ENCODE measurements at regions not wholly inside any gene's neighbourhood (a gene's known extent, or its start where the extent isn't known, plus 50 kb on each side); places are given as distances from the start of the nearest gene placed in this dataset.
"Not testable (repeated sequence)": the region's sequence is repeated elsewhere in the genome, so short reads cannot be mapped to it uniquely, and the experiment has no call there.

DNA sequence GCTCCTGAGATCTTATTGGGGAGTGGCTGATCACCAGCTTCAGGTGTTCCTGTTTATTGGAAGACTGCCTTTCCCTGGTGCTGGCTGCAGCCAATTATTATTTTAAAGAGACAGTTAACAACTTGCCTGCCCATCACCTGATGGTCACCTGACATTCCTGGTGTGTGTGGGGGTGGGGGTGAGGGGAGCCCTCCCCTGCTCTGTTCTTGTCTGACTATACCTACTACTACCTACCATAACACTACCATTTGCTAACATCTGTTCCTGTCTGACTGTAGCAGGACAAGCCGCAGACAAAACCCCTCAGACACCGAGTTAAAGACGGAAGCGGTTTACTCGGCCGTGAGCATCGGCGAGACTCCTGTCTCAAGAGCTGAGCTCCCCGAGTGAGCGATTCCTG lies 54.9 kb upstream of the NBPF3 start:
- 56 to 80% (median 63%) methylated on average over 10 of the region's 10 CpGs for WGBS, 3 donors
- H3K27ac ChIP-seq (ENCODE audit: low read depth, low read length): no peak overlapping the region

DNA sequence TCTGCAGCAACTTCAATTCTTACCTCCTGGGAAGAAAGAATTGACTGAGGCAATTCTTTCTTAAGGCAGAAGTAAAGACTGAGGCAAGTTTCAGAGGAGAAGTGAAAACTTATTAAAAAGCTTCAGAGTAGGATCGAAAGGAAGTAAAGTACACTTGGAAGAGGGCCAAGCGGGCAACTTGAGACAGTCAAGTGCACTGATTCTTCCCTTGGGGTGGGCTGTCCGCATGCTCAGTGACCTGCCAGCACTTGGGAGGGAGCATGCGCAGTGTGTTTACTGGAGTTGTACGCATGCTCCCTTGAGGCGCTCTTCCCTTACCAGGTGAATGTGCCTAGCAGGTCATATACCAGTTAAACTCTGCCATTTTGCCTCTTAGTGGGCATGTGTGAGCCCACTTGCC lies 55.3 kb upstream of the NBPF3 start:
- 39 to 79% (median 54%) methylated on average over 6 of the region's 6 CpGs for WGBS, 3 donors
- H3K27ac ChIP-seq (ENCODE audit: low read depth, low read length): no peak overlapping the region

DNA sequence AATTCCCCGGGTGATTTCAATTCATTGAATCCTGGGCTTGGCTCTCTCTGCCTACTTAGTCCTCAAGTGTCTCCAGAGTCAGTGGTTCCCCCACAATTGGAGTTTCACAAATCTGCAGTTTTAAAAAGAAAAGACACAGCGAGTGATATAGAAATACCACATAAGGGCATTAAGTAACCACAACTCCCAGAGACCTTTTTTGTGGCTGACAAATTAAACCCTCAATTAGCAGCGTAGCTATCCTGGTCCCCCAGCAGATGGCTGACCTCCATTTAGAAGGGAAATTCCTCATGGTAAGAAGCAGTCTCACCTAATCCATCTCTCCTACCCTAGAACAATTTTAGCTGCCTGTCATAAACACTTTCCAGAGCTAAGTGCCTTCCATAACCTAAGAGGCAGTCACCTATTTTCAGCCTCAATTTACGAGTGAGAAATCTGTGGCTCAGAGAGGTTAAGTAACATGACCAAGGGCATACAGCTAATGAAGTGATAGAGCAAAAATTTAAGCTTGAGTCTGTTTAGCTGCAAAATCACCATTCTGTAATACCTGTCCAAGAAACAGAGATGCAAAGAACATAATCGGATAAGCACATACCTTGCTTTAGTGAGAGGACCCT lies 56.0 kb upstream of the NBPF3 start:
- H3K27ac ChIP-seq (ENCODE audit: low read depth, low read length): no peak overlapping the region
- WGBS, 3 donors: 49 to 75% (median 57%) methylated on average over 5 of the region's 5 CpGs

DNA sequence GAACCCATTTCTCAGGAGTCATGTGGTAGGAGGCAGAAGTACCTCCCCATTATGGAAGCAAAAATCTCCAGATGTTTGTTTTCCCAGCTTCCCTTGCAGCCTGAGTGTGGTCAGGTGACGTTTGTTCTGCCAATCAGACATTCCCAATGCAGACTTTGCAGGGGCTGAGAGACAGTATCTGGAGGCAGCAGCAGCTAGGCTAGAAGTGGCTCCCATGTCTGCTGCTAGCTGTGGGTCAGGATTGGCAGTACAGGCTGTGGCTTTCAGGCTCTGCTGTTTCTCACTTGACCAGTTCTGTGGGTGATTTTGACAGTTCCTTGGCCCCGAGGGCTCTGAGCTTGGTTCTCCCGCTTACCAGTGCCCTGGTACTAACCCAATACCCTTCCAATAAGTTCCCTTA lies 58.6 kb upstream of the NBPF3 start:
- H3K27ac ChIP-seq (ENCODE audit: low read depth, low read length): no peak overlapping the region
- WGBS, 3 donors: 47 to 80% (median 67%) methylated on average over 3 of the region's 3 CpGs

DNA sequence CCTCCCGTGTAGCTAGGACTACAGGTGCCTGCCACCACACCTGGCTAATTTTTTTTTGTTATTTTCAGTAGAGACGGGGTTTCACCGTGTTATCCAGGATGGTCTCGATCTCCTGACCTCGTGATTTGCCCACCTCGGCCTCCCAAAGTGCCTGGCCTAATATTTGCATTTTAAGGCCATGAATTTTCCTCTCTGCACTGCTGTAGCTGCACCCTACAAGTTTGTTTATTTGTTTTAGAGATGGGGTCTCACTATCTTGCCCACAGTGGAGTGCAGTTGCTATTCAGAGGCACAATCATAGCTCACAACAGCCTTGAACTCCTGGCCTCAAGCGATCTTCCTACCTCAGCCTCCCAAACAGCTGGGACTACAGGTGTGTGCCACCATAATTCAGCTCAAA lies 59.8 kb upstream of the NBPF3 start:
- 77 to 88% (median 80%) methylated on average over 7 of the region's 7 CpGs for WGBS, 3 donors
- H3K27ac ChIP-seq (ENCODE audit: low read depth, low read length): not testable (repeated sequence)

DNA sequence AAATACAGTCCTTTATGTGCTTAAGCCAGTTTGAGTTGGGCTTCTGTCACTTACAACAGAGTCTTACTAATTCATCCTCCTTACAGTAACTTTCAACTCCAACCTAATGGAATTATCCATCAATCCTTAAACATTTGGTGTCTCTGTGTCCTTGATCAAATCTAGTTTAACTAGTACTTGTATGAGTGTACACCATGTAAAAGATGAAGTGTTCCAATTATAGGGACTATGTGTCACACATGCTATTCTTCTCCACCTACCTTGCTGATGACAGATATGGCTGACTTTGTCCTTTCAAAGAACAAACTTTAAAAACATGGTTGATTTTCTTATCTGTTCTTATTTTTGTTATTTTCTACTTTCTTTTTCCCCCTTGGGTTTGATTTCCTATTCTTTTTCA lies 60.4 kb upstream of the NBPF3 start:
- no peak overlapping the region for H3K27ac ChIP-seq (ENCODE audit: low read depth, low read length)

DNA sequence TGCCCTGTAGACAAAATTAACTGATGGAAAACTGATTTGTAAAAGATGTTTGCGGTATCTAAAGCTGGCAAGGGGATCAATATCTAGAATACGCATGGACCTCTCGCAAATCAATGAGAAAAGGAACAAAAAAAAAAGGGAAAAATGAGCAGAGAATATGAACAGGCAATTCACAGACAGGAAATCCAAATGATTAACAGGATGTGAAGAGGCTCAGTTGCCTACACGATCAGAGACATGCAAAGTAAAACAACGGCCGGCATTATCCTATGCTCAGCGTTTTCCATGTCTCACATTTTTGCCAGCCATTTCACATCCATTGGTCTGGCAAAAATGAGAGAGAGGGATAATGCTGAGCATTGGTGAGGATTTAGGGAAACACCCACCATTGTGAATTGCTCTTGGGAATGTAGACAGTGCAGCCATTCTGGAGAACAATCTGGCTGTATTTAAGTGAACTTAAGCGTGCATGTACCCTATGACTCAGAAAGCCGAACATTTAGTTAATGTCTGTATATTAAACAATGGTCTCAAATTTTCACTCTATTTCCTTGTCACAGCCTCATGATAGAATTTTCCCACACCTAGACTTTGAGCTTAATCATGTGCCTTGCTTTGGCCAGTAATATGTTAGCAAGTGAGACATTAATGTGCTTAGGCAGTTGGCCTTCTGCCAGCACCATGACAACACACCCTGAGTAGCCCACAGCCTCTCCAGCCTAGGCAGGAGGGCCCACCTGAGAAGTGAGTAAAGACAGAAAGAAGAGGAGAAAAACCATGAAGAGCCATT lies 61.0 kb upstream of the NBPF3 start:
- 81 to 92% (median 83%) methylated on average over 9 of the region's 9 CpGs for WGBS, 3 donors
- no peak overlapping the region for H3K27ac ChIP-seq (ENCODE audit: low read depth, low read length)

DNA sequence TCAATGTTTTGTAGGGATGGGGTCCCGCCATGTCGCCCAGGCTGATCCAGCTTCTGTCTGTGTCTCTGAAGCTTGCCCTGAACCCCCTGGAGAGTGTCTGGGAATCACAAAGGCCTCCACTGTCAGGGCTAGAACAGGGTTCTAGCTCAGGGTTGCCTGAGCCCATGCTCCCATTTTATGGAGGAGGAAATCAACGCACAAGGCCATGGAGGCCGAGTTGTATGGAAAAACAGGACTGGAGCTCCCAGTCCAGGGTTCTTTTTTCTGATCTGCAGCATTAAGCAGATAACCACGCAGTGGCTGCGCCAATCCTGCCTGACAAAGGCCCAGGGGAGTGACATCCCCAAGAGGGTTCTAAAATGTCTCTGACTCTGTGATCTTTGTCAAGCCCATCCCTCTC lies 67.6 kb upstream of the NBPF3 start:
- 86 to 92% (median 91%) methylated on average over 6 of the region's 6 CpGs for WGBS, 3 donors
- H3K27ac ChIP-seq (ENCODE audit: low read depth, low read length): no peak overlapping the region

DNA sequence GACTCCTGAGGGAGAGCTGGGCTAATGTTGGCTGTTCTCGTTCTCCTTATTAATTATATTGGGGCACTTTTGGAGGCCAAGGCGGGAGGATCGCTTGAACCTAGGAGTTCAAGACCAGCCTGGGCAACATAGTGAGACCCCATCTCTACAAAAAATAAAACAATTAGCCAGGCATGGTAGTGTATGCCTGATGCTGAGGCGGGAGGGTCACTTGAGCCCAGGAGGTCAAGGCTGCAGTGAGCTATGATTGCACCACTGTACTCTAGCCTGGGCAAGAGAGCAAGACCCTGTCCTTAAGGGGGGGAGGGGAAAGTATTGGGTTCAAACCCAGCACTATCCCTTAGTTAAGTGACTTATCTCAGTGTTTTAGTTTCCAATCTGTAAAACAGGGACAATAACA lies 70.0 kb upstream of the NBPF3 start:
- WGBS, 3 donors: 68 to 87% (median 69%) methylated on average over 4 of the region's 4 CpGs
- no peak overlapping the region for H3K27ac ChIP-seq (ENCODE audit: low read depth, low read length)

DNA sequence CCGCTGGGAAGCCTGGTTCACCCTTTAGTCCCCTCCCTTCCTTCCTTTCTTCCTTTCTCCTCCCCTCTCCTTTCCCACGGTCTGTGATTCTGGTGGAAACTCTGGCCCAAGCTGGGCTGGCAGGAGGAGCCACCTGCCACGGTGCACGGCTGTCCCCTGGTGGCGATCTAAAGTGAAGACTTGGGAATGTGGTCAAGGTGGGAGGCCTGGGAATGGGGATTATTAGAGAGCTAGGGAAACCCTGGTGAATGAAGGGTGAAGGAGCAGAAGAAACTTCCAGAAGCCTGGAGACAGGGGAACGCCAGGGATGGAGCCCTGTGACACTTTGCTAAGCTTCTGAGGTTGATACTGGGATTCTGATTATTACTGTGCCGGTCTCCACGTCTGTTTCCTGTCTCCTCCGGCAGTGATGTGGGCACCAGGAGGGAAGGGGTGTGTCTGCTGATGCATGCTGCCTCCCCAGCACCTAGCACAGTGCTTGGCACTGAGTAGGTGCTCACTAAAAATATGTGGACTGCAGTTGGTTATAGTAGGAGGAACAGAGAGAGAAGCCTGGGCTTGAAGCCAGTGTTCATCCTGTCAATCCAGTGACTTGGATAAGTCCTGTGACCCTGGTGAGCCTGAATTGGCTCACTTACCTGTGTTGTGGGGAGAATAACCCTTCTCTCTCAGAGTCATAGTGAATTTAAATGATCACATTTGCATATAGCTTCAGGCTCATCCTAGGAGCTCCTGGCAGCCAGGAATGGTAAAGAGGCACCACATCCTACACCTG lies 71.2 kb upstream of the NBPF3 start:
- WGBS, 3 donors: 14 to 28% (median 15%) methylated on average over 9 of the region's 9 CpGs
- no peak overlapping the region for H3K27ac ChIP-seq (ENCODE audit: low read depth, low read length)

DNA sequence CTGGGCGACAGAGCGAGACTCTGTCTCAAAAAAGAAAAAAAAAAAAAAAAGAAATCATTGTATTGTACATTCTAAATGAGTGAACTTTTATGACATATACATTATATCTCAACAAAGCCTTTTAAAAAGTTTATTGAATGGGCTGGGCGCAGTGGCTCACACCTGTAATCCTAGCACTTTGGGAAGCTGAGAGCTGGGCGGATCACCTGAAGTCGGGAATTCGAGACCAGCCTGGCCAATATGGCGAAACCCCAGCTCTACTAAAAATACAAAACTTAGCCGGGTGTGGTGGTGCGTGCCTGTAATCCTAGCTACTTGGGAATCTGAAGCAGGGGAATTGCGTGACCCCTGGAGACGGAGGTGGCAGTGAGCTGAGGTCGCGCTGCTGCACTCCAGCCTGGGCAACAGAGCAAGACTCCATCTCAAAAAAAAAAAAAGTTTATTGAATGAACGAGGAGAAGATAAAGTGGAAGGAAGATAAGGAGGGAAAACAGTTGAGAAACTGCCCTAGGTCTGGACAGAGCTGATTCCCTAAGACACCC lies 71.9 kb upstream of the NBPF3 start:
- not testable (repeated sequence) for H3K27ac ChIP-seq (ENCODE audit: low read depth, low read length)
- 50 to 64% (median 61%) methylated on average over 12 to 14 of the region's 14 CpGs for WGBS, 3 donors

DNA sequence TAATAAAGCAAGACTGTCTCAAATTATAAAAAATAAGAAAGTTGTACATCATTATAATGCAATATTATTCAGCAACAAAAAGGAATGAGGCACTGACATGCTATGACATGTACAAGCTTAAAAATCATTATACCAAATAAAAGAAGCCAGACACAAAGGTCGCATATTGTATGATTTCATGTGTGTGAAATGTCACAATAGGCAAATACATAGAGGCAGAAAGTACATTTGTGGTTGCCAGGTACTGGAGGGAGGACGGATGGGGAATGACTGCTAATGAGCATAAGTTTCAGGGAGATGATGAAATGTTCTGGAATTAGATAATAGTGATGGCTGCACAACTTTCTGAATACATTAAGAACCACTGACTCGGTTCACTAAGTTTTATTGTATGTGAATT lies 73.6 kb upstream of the NBPF3 start:
- no peak overlapping the region for H3K27ac ChIP-seq (ENCODE audit: low read depth, low read length)
- WGBS, 3 donors: 66 to 77% (median 71%) methylated on average over 3 of the region's 3 CpGs

DNA sequence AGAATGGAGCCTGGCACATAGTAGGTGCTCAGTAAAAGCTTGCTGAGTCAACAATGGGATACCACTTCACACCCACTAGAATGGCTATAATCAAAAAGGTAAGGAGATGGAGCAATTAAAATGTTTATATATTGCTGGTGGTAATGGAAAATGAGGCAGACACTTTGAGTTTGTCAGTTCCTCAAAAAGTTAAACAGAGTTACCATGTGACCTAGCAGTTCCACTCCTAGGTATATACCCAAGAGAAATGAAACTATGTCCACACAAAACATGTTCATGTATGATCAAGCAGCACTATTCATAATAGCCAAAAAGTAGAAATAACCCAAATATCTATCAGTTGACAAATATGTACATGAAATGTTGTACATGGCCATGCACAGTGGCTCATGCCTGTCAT lies 74.8 kb upstream of the ECE1 start:
- H3K27ac ChIP-seq (ENCODE audit: low read depth, low read length): no peak overlapping the region

DNA sequence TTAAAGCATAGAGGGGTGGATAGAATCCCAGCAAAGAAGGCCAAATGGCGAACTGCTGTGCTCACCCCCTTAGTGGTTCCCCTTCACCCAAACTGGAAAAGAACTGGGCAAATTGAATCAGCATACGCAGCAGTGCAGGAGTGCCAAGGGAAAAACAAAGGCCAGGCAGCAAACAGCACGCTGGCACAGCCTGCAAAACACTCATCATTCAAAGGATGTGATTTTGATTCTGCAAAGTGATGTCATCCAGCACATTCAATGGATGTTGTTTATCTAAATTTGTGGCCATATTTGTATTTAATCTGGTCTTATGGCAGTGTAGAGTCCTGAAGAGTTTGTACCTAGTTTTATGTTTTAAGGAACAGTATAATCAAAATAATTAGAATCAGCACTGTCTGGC lies 71.8 kb upstream of the ECE1 start:
- 81 to 88% (median 84%) methylated on average over 3 of the region's 3 CpGs for WGBS, 3 donors
- H3K27ac ChIP-seq (ENCODE audit: low read depth, low read length): no peak overlapping the region

DNA sequence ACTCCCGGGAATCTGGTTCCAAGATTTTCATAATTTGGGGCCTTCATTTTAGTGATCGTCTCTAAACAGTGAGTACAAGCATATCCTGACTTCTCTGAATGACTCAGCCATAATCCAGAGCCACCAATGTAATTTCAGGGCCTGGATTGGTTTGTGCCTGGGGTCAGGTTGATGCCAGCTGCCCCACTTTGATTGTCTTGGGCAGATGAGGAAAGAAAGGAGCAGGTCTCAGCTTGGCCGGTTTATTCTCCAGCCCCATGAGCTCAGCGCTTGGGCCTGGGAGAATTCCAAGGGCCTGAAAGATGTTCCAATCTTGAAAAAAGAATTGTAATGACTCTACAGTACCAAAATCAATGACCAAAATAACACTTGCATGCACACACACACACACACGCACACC lies 71.2 kb upstream of the ECE1 start:
- WGBS, 3 donors: 84 to 89% (median 88%) methylated on average over 5 of the region's 5 CpGs
- H3K27ac ChIP-seq (ENCODE audit: low read depth, low read length): no peak overlapping the region

DNA sequence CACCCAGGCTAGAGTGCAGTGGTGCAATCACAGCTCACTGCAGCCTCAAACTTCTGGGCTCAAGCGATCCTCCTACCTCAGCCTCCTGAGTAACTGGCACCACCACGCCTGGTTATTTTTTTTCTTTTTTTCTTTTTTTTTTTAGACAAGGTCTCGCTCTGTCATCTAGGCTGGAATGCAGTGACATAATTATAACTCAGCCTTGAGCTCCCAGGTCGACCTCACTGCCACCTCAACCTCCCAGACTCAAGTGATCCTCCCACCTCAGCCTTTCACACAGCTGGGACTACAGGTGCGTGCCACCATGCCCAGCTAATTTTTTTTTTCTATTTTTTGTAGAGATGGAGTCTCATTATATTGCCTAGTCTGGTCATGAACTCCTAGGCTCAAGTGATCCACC lies 66.9 kb upstream of the ECE1 start:
- 69 to 88% (median 74%) methylated on average over 5 of the region's 5 CpGs for WGBS, 3 donors

DNA sequence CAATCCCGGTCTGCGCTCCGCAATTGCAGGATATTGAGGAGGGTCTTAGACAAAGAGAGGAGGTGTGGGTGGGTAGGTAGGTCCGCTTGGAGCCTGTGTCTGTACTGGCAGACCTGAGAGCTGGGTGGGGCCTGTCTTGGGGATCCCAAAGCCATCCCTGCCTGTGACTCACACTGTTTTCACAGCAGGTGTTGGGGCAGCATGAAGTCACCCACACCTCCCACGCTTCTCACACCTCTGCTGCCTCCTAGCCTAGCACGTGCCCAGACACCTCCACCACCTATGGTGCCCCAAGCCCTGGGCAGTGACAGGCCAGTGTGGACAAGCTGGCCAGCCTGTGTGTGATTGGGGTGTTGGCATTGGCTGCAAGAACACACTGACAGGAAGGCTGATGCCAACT lies 65.7 kb upstream of the ECE1 start:
- H3K27ac ChIP-seq (ENCODE audit: low read depth, low read length): no peak overlapping the region
- WGBS, 3 donors: 81 to 85% (median 84%) methylated on average over 6 of the region's 6 CpGs

More for the DNA sequence above, 66.9 kb upstream of the ECE1 start:
- H3K27ac ChIP-seq (ENCODE audit: low read depth, low read length): no peak overlapping the region

DNA sequence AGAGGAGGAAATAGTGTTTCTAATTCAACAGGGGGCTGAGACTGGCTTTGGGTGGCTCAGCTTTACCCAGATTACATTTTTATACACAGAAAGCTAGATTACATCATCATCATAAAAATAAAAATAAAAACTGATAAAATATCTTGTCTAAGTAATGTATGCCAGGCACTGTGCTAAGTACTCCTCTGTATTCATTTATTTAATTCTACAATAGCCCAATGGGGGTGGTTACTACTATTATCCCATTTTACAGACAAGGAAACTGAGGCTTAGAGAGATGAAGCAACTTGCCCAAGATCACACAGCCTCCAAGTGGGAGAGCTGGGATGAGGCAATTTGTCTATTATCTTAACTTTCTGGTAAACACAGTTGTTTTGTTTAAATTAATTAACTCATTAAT lies 62.3 kb upstream of the ECE1 start:
- H3K27ac ChIP-seq (ENCODE audit: low read depth, low read length): no peak overlapping the region

DNA sequence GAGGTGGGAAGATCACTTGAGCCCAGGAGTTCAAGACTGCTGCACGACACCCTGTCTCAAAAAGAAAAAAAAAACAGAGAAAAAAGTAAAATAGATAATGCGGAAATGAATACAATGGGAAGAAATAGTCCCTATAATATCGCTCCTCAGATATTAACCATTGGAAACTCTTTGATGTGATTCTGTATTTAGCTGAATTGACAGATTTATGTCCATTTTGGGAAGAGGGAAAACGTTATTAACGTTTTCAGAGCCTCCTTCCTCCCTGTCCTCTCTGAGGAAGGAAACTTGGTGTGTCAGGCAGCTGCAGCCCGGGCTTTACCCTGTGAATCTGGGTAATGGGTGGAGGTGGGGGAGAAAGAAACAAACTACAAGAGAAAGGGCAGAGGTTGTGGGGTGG lies 61.6 kb upstream of the ECE1 start:
- no peak overlapping the region for H3K27ac ChIP-seq (ENCODE audit: low read depth, low read length)
- WGBS, 3 donors: 64 to 81% (median 76%) methylated on average over 6 of the region's 6 CpGs
